CD4-positive, alpha-beta T cell treated with Interleukin-21 for 1 hour (primary cell): ENCODE measurements at regions not wholly inside any gene's neighbourhood (a gene's known extent, or its start where the extent isn't known, plus 50 kb on each side); places are given as distances from the start of the nearest gene placed in this dataset.
"Not testable (repeated sequence)": the region's sequence is repeated elsewhere in the genome, so short reads cannot be mapped to it uniquely, and the experiment has no call there.

Experiments used
- DNase-seq: peaks from one replicate; pipeline ENCODE4 v3.0.0-alpha.2; 2020

DNA sequence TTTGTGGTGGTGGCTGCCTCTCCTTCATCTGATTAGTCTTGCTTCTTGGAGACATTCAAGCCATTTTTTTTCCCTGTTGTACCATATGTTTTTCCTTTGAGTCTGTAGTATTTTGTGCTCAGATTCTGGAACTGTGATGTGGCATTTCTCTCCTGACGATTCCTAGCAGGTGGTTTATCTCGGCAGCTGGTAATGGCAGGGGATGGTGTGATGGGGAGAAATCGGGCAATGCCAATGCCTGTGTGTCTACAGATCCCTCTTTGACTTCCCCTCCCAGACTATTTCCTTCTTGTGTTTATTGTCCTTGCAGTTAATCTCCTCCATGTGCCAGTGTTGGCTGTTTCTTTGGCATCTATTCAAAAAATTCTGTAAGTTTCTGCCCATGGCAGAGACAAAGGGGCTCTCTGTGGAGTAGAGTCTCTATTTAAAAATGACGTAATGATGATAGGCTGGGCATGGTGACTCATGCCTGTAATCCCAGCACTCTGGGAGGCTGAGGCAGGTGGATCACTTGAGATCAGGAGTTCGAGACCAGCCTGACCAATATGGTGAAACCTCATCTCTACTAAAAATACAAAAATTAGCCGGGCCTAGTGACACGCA, 90.2 kb upstream of the ERCC4 start:
- no peak for DNase-seq

DNA sequence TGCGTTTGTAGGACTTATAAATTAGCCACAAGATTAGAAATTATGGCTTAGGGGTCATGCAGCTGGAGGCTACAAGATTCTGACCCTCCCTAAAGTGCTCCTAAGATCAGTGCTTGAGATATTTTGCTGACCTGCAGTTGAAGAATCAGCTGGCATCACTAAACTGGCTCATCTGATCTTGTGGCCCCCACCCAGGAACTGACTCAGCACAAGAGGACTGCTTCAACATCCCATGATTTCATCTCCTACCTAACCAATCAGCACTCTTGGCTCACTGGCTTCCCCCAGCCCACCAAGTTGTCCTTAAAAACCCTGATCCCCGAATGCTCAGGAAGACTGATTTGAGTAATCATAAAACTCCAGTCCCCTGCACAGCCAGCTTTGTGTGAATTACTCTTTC, 86.4 kb upstream of the ERCC4 start:
- no peak for DNase-seq

DNA sequence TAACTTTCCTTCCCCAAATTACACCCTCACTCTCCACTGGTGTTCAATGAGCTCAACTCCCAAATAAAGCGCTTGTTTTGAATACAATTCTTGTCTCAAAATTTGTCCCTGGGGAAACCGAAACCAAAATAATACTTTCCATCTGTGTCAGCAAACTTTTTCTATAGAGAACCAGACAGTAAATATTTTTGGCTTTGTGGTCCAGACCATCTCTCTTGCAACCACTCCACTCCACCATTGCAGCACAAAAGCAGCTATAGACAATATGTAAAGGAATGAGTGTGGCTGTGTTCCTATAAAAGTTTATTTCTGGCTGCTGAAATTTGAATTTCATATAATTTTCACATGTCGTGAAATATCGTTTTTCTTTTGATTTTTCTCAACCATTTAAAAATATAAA, 84.6 kb upstream of the ERCC4 start:
- no peak for DNase-seq

DNA sequence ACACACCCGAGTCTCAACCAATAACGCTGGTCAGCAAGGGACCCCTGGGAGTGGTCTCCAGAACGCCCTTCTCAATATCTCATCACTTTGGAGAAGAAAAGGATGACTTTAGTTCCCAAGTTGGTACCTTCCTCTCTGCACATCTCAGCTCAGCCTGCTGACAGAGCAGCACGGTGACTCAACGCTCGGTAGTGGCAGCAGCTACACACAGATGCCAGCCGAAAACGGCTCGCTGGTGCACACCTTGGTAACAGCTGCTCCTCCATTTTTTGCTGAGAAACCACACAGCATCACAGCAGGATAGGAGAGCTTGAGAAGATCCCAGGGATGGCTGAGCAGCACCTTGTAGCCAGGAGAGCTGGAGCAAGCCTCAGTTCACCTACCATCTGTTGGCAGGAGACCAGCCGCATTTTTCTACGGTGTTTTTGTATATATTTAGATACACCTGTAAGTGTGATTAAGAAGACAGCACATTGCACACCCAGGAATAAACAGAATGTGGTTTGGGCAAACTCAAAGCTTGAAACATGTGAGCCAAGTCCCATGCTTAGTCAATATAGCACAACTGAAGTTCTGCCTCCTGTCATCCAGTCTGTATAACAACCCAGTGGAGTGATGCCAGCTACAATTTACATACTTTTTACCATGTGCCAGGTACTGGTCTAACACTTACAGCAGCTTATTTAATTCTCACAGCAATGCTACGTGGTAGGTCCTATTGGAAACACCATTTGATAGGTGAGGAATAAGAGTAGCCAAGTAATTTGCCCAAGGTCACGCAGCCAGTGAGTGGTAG, 83.8 kb upstream of the ERCC4 start:
- no peak for DNase-seq

DNA sequence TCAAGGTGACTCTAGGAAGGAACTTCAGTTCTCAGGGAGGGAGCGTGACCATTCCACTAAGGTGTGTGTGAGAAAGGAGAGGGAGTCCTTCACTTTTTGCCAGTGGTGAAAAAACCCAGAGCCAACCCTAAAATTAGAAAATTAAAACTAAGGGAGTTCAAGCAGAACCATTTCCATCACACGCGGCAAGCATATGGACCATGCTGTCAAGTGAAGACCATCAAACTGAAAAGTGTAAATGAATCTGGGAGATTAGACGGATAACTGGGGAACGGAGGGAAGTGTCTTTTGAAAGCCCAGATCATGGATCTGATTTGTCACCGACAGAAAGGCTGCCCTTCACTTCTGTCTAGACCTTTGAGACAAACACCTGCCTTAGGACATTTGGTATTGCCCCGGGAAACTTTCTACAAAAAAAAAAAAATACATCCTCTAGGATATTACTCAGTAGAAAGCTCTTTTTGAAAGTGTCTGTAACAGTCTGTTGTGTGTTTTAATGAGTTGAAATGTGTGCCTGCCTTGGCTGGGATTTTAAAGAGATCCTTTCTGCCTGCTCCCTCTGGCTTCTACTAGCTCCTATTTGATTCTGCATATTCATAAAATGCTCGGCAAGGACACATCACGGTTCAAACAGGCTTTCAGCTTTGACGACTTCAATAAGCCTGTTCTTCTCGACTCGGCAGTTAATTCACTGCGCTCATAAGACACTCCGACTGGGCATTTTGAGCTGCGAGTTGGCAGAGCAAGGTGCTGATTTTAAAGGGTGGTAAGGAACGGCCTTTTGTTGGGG, 81.4 kb upstream of the ERCC4 start:
- DNase-seq, result no peak

DNA sequence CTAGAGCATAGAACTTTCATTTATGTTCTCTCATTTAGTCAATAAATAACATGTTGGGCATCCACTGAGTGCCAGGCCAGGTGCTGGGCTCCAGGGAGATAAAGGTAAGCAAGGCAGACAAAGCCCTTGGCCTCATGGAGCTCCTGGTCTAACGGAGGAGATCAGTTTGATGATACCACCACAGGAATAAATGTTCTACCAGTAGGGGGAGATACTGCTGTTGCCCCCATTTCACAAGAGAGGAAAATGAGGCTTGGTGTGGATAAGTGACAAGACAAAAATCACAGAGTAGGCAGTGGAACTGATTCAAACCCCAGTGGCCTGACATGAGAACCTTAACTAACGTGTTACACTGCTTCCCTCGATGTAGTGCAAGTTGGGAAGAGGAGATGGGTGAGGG, 80.4 kb upstream of the ERCC4 start:
- DNase-seq, result no peak

DNA sequence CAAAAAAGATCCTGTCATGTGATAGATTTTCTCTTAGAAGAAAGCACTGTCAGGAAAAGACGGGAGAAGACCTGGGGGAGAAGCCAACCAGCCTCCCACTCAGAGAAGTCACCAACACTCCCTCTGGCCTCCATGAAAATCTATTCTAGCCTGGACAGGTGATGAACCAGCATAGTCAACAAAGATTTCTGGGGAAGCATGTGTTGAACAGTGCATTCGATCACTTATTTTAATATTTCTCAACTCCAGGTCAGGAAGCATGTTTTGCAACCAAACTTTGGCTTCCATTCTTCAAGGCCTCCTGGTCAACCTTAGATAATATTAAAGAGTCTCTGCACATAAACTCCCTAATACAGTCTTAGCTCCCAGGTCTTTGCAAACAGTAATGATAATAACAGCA, 74.7 kb upstream of the ERCC4 start:
- no peak for DNase-seq

DNA sequence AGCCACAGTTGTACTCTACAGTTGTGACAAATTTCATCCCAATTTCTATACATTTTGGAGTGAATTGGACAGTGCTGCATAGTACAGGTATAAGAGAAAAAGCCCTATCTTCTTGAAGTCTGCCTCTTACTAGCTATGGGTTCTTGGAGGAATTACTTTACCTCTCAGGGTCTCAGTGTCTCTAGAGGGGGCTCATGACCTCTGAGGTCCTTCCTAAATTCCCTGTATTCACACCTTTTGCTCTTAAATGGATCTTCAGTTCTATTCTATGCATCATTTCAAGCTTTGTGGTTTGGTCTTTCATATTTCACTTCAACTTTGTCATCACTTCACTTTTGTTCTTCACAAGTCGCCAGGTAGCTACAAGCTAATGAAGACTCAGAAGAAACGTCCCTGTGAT, 71.2 kb upstream of the ERCC4 start:
- DNase-seq, result no peak

DNA sequence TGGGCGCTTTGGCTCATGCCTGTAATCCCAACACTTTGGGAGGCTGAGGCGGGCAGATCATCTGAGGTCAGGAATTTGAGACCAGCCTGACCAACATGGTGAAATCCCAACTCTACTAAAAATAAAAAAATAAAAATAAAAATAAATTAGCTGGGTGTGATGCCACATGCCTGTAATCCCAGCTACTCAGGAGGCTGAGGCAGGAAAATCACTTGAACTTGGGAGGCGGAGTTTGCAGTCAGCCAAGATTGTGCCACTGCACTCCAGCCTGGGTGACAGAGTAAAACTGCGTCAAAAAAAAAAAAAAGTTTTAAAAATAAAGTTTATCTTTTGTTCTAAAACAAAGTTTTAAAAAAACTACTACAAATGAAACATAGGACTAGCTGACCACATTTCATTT, 69.8 kb upstream of the ERCC4 start:
- not testable (repeated sequence) for DNase-seq

DNA sequence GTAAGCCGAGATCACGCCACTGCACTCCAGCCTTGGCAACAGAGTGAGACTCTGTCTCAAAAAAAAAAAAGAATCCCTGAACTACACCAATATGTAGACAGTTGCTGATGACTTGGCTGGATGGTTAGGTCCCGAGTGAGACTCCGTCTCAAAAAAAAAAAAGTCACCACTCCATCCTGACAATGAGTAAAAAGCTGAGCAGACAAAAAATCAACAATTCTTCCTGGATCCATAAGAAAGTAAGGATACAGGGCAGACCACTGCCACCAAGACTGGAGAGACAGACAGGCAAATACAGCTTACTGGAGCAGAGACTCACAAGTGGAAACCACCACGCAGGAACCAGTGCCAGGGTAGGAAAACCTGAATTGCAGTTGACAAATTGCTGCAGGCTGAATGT, 67.1 kb upstream of the ERCC4 start:
- DNase-seq, result no peak

DNA sequence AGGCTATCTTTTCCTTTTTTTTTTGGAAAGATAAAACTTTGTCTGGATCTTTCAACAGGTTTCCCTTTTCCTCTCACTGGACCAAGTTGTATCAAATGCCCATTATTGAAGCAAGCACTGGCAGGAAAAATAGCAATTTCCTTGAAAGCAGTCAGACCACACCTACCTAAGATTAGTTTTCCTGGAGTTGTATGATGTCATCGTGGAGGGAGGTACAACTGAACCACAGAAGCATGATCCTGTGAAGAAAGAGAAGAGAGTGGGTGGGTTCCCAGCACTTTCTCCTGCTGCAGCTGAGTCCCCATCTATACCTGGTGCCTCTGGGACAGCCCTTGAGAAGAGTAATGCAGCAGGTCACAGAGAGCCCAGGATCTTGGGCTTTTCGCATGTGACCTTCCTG, 63.6 kb upstream of the ERCC4 start:
- DNase-seq, result no peak

DNA sequence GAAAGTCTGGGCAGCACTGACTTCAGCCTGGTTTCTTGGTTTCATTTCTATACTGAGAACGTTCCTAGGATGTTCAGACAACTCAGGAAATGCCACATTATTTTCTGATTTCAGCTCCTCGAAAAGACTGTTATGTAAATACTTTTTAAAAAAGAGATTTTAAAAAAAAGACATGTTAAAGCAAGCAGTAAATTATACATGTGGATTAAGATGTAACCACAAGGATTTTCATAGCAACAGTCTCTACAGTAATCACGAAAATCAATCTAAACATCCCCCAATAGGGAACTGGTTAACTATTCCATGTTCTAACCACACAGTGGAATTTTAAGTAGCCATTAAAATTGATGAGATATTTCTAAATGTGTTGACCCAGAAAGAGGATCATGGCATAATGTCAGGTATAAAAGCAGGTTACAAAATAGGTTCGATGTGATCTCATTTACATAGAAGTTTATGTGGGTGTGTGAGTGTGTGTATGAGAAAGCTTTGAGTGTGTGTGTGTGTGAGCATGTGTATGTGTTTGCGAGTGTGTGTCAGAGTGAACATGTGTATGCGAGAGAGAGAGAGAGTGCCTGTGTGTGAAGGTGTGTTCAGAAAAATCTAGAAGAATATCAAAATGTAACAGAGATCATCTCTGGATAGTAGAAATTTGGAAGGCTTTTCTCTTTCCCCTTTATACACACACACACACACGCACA, 63.0 kb upstream of the ERCC4 start:
- no peak for DNase-seq

DNA sequence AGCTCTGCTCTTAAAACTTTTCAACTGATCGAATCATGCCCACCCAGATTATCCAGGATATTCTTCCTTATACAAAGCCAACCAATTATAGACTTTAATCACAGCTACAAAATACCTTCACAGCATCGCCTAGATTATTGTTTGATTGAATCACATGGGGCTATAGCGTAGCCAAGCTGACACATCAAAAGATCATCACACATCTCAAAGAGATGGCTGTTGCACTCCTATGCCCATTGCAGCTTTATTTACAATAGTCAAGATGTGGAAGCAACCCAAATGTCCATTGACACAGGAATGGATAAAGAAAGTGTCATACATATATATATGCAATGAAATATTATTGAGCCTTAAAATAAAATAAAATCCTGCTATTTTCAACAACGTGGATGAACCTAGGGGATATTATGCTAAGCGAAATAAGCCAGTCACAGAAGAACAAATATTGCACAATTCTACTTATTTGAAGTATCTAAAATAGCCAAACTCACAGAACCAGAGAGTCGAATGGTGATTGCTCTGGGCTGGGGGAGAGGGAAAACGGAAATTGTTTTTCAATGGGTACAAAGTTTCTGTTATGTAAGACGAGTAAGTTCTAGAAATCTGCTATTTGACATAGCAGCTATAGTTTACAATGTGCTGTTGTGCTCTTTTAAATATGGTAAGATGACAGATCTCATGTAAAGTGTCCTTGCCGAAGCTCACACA, 60.9 kb upstream of the ERCC4 start:
- no peak for DNase-seq

DNA sequence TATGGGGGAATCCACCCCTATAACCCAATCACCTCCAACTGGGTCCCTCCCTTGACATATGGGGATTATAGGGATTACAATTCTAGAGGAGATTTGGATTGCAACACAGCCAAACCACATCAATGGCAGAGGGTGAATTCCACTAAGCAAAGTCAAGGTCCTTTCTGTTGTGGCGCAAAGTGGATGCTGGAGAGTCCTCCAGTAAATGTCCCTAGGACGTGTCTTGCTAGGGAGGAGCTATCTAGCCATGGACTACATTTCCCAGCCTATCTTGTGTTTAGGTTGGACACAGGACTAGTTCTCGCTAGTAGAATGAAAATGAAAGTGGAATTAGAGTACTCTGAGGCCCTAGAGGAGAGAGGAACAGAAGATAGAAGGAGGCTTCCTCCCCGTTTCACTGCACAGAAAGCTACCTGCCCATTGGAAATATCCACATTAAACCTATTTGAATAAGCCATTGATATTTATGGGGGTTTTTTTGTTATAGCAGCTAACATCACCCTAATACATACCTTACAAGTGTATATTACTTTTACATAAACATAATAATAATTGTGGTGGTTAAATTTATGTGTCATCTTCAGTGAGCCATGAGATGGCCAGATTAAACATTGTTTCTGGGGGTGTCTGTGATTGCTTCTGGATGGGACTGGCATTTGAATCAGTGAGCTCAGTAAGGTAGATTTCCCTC, 56.7 kb upstream of the ERCC4 start:
- DNase-seq, result no peak

DNA sequence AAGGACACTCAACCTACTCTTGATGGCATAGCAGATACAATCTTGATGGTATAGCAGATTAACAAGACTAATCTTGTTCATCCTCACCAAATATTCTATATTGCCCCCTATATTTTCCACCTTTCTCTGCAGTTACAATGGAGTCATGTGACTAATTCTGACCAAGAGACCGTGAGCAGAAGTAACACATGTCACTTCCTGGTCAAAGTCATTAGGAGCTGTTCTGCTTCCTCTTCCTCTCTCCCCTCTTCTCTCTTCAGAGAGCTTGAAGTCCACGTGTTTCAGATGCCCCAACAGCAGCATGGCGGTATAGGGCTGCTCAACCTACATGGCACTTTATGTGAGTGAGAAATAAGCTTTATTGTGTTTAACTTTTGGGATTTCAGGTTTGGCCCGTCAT, 55.3 kb upstream of the ERCC4 start:
- DNase-seq, result no peak

DNA sequence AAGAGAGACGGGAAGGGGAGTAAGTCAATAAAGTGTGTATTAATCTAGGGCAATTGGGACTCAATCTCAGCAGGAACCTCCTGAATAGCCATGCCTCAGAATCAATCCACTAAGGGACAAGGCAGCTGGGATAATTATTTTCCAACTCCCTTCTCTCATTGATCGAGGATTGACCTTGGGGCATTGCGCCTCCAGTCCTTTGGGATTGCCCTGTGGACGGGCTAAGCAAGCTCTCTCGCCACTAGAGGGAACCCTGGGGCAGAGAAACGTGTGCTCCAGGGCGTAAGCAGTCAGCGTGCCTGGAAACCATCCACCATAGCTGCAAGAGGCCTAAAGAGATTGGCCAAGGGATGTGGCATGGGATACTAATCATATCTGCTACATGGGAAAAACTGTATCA, 53.9 kb upstream of the ERCC4 start:
- peak; percentile 8 for DNase-seq
